Left renal cortex interstitium (tissue), 4 donors: ENCODE measurements at regions not wholly inside any gene's neighbourhood (a gene's known extent, or its start where the extent isn't known, plus 50 kb on each side); places are given as distances from the start of the nearest gene placed in this dataset.
"Not testable (repeated sequence)": the region's sequence is repeated elsewhere in the genome, so short reads cannot be mapped to it uniquely, and the experiment has no call there.

Experiments
- DNase-seq, 4 donors: peaks; one replicate each; pipeline ENCODE4 v3.0.0-alpha.2; 2013; ENCODE audit warnings: low read depth in 4 of 4, low spot score in 2 of 4, missing footprints in 1 of 4

- not testable (repeated sequence) for DNase-seq
These were observed 172.4 kb downstream of the PHF2 start for GRCh38 chr9:93748827-93749226.

GRCh38 chr9:93731963-93732362 is 155.6 kb downstream of the PHF2 start:
- DNase-seq: no peak

- no peak for DNase-seq
These were observed 154.3 kb downstream of the PHF2 start for GRCh38 chr9:93730648-93731047.

- no peak for DNase-seq
These were observed 153.8 kb downstream of the PHF2 start for GRCh38 chr9:93730217-93730616.
